MM.1S (cell line): ENCODE measurements at regions not wholly inside any gene's neighbourhood (a gene's known extent, or its start where the extent isn't known, plus 50 kb on each side); places are given as distances from the start of the nearest gene placed in this dataset.

ENCODE experiments used
- DNase-seq: peaks from one replicate; pipeline ENCODE4 v3.0.0-alpha.2; 2015
- H2AFZ ChIP-seq: fragments of 300-600 bp; sonication (generic); 2 replicates; pipeline ENCODE4 v1.6.0; 2016; ENCODE audit warnings: antibody characterized with exemption, low read length
- H3F3A ChIP-seq: fragments of 300-600 bp; sonication (generic); 2 replicates; pipeline ENCODE4 v1.6.1; 2016; ENCODE audit warnings: mild to moderate bottlenecking, antibody characterized with exemption, low read length, moderate library complexity, mixed read lengths; ENCODE audit not compliant: insufficient read depth
- H3K27ac ChIP-seq: fragments of 300-600 bp; sonication (generic); 2 replicates; pipeline ENCODE4 v1.5.1; 2016; ENCODE audit warnings: mild to moderate bottlenecking, low read length
- H3K27me3 ChIP-seq: fragments of 300-600 bp; sonication (generic); replicated peaks from 2 replicates; pipeline ENCODE4 v1.6.0; 2016; ENCODE audit warnings: low read length; ENCODE audit not compliant: insufficient read depth
- H3K36me3 ChIP-seq: fragments of 300-600 bp; sonication (generic); replicated peaks from 2 replicates; pipeline ENCODE4 v1.6.1; 2016; ENCODE audit warnings: mild to moderate bottlenecking, low read length, mixed read lengths; ENCODE audit not compliant: insufficient read depth
- H3K4me1 ChIP-seq: fragments of 300-600 bp; sonication (generic); 2 replicates; pipeline ENCODE4 v1.6.1; 2016; ENCODE audit warnings: low read length, mixed read lengths
- H3K4me2 ChIP-seq: fragments of 300-600 bp; sonication (generic); 2 replicates; pipeline ENCODE4 v1.6.0; 2016; ENCODE audit warnings: low read depth, low read length
- H3K4me3 ChIP-seq: fragments of 300-600 bp; sonication (generic); 2 replicates; pipeline ENCODE4 v1.5.1; 2016; ENCODE audit warnings: low read length, mixed read lengths
- H3K79me2 ChIP-seq: fragments of 300-600 bp; sonication (generic); 2 replicates; pipeline ENCODE4 v1.6.1; 2016; ENCODE audit warnings: mixed run types, low read length, mixed read lengths
- H3K9ac ChIP-seq: fragments of 300-600 bp; sonication (generic); 2 replicates; pipeline ENCODE4 v1.6.1; 2016; ENCODE audit warnings: low read length, mixed read lengths
- H3K9me2 ChIP-seq: fragments of 300-600 bp; sonication (generic); replicated peaks from 2 replicates; pipeline ENCODE4 v1.6.1; 2016; ENCODE audit warnings: mild to moderate bottlenecking, low read length, mixed read lengths; ENCODE audit not compliant: insufficient read depth
- H3K9me3 ChIP-seq: fragments of 300-600 bp; sonication (generic); replicated peaks from 2 replicates; pipeline ENCODE4 v1.6.1; 2016; ENCODE audit warnings: mild to moderate bottlenecking, low read length, mixed read lengths; ENCODE audit not compliant: insufficient read depth
- H4K20me1 ChIP-seq: fragments of 300-600 bp; sonication (generic); 2 replicates; pipeline ENCODE4 v1.6.1; 2016; ENCODE audit warnings: mild to moderate bottlenecking, low read length, moderate library complexity, mixed read lengths; ENCODE audit not compliant: insufficient read depth
- EZH2 ChIP-seq: fragments of 300-600 bp; sonication (generic); optimal IDR thresholded peaks from 2 replicates; pipeline ENCODE3; 2017; ENCODE audit warnings: low read depth, mild to moderate bottlenecking, antibody characterized with exemption, low read length, mixed read lengths
- EZH2phosphoT487 ChIP-seq: fragments of 300-600 bp; sonication (generic); IDR thresholded peaks from 2 replicates; pipeline ENCODE4 v1.6.1; 2018; ENCODE audit warnings: antibody characterized with exemption, low read length
- TF ChIP-seq, protein P1 (sequence below): fragments of 300-600 bp; sonication (generic); IDR thresholded peaks from 2 replicates; pipeline ENCODE4 v1.5.1; 2016; ENCODE audit warnings: antibody characterized with exemption, low read length, mixed read lengths

DNA sequence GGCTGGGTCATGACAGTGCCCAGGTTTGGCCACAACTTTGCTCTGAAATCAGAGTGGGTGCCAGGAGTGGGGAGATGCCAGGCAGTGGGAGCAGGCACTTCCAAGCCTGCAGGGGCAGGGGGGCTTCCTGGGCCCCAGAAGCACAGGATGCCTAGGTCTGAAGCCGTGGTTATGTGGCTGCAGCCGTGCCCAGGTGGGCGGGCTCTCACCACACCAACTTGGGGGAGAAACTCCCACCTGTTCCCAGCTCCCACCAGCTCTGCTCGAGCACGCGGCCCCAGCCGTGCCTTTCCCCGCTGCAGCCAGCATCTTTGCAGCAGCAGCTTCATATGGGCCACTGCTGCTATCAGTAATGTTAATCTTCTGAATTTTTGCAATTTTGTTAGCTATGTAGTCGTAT, 331.4 kb downstream of the USP25 start:
- no peak for DNase-seq
- Histone ChIP-seq H3K4me2 (no peak overlapping the region), H3K27me3 (no peaks in the 10 kb centered on the region), H3K4me1 (no peaks in the 10 kb centered on the region), H3K79me2 (no peaks in the 10 kb centered on the region), H3F3A (no peaks in the 10 kb centered on the region), H3K27ac (no peak overlapping the region), H3K9ac (no peak overlapping the region), H2AFZ (no peak overlapping the region), H3K9me2 (no peaks in the 10 kb centered on the region), H3K4me3 (no peak overlapping the region), H3K9me3 (no peaks in the 10 kb centered on the region), H3K36me3 (no peaks in the 10 kb centered on the region), H4K20me1 (no peaks in the 10 kb centered on the region)
- TF ChIP-seq EZH2phosphoT487, result no peak
- no peak for TF ChIP-seq EZH2
- TF ChIP-seq, protein P1, sequence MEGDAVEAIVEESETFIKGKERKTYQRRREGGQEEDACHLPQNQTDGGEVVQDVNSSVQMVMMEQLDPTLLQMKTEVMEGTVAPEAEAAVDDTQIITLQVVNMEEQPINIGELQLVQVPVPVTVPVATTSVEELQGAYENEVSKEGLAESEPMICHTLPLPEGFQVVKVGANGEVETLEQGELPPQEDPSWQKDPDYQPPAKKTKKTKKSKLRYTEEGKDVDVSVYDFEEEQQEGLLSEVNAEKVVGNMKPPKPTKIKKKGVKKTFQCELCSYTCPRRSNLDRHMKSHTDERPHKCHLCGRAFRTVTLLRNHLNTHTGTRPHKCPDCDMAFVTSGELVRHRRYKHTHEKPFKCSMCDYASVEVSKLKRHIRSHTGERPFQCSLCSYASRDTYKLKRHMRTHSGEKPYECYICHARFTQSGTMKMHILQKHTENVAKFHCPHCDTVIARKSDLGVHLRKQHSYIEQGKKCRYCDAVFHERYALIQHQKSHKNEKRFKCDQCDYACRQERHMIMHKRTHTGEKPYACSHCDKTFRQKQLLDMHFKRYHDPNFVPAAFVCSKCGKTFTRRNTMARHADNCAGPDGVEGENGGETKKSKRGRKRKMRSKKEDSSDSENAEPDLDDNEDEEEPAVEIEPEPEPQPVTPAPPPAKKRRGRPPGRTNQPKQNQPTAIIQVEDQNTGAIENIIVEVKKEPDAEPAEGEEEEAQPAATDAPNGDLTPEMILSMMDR, result no peak

DNA sequence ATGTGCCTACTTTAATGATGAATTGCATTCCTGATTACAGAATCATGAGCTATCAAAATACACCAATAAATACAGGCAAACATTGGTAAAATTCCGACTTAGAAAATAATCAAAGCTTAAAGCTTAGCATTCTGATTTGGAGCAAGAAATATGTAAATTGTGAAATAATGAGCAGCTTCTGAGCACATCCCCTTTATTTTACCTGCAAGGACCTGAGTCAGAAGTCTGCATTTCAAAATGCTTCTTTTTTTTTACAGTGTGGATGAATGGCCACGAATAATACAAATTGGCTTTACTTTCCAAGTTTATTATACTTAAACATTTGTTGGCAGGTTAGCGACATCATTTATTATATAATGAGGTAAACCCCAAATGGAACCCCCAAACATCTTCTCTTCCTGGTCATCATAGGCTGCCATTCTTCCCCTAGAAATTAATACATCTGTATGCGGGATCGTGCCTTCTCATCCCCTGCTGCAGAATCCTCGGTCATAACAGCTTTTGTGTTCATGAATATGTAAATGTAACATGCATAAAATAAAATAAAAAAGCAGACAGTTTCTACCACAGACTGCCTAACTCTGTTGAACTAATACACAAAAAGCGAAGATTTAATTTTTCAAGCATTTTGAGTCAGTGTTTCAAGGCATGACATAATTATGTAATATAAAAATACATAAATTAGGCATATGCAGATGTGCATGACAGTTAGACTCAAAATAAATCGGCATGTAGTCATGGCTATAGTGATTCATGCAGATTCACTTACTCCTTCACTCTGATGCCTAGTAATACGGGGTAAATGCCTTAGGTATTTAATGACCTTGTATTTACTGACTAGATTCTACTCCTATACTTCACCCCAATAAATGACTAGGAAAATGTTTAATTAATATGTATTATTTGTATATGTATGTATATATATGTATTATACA, 339.7 kb downstream of the USP25 start:
- H2AFZ ChIP-seq, result no peak overlapping the region
- no peaks in the 10 kb centered on the region for H3K9me2 ChIP-seq
- H3K27me3 ChIP-seq, result no peaks in the 10 kb centered on the region
- H3K27ac ChIP-seq, result no peak overlapping the region
- H3K4me1 ChIP-seq, result no peaks in the 10 kb centered on the region
- no peak overlapping the region for H3K4me2 ChIP-seq
- no peak overlapping the region for H3K4me3 ChIP-seq
- no peaks in the 10 kb centered on the region for H4K20me1 ChIP-seq
- TF ChIP-seq, protein P1, result no peak
- no peak for TF ChIP-seq EZH2
- TF ChIP-seq EZH2phosphoT487, result no peak
- H3K79me2 ChIP-seq, result no peaks in the 10 kb centered on the region
- no peaks in the 10 kb centered on the region for H3K9me3 ChIP-seq
- no peaks in the 10 kb centered on the region for H3F3A ChIP-seq
- H3K36me3 ChIP-seq, result no peaks in the 10 kb centered on the region
- DNase-seq, result no peak
- no peak overlapping the region for H3K9ac ChIP-seq

DNA sequence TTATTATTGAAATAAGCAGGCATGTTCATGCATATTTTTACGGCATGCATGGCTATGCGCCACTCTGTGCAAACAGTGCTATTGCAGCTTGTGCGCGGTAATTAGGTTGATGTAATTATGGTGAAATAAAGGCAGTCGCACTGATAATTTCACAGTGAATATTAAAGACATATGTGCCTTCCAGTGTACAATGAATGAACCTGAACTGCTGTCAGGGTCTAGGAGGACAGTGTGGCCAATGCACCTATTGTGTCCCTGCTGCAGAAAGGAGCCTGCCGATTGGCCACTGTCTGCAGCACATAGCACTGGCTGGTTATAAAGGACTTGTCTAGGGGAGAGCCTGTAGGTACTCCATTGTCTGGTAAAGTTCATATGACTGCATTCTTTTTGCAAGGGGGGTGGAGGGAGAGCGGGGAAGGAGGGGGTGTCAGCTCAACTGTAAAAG, 340.4 kb downstream of the USP25 start:
- no peak overlapping the region for H3K4me3 ChIP-seq
- H3K9me3 ChIP-seq, result no peaks in the 10 kb centered on the region
- no peaks in the 10 kb centered on the region for H4K20me1 ChIP-seq
- no peak overlapping the region for H2AFZ ChIP-seq
- TF ChIP-seq, protein P1, result no peak
- TF ChIP-seq EZH2phosphoT487 (no peak), EZH2 (no peak)
- DNase-seq, result no peak
- no peaks in the 10 kb centered on the region for H3K27me3 ChIP-seq
- no peaks in the 10 kb centered on the region for H3F3A ChIP-seq
- H3K79me2 ChIP-seq, result no peaks in the 10 kb centered on the region
- no peak overlapping the region for H3K9ac ChIP-seq
- no peaks in the 10 kb centered on the region for H3K36me3 ChIP-seq
- no peak overlapping the region for H3K4me2 ChIP-seq
- H3K27ac ChIP-seq, result no peak overlapping the region
- H3K4me1 ChIP-seq, result no peaks in the 10 kb centered on the region
- H3K9me2 ChIP-seq, result no peaks in the 10 kb centered on the region
